Amniotic epithelial cell (primary cell): ENCODE measurements at regions not wholly inside any gene's neighbourhood (a gene's known extent, or its start where the extent isn't known, plus 50 kb on each side); places are given as distances from the start of the nearest gene placed in this dataset.
"Not testable (repeated sequence)": the region's sequence is repeated elsewhere in the genome, so short reads cannot be mapped to it uniquely, and the experiment has no call there.

Source experiments
- DNase-seq: peaks from one replicate; pipeline ENCODE4 v3.0.0-alpha.2; 2010; ENCODE audit warnings: low read depth

DNA sequence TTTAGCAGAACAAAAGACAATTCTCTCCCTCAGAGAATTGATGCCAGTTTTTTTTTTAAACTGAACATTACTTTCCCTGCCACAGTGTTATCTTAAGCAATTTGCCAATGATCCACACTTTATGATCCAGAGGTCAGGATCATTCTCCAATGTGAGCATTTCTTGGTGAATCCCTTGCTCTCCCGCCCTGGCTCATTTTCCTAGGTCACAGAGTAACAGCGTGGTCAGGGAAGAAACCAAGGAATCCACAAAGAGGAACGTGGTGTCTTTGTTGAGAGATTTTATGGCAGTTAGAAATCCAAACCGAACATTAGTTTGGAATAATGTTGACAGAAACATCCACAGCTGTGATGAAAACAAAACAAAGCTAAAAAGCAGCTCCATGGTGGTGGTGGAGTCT, 250.3 kb downstream of the TTC32 start:
- no peak for DNase-seq

DNA sequence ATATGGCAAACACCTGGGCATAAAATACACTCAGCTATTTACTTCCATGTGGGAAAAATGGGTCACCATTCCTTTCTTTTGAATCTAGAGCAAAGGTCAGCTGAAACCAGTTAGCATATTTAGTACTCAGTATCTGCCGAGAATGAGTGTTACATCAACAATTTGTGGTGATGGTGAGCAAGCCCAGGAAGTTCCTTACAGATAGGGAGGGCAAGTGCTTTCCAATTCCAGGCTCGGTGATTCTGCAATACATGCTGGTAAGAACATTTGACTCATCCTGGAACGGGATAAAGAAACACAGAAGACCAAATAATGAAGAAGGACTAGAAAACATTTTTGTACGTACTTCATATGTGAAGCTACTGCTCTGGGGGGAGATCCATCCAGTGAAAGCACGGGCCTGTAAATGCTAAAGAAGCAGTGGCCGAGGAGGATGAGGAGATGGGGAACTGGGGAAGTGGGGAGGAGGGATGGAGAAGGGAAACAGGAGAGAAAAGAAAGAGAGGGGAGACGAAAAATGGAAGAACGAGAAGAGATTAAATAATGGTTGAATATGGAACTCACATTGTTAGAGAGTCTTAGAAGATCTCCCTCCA, 251.9 kb downstream of the TTC32 start:
- DNase-seq = peak; percentile 100

DNA sequence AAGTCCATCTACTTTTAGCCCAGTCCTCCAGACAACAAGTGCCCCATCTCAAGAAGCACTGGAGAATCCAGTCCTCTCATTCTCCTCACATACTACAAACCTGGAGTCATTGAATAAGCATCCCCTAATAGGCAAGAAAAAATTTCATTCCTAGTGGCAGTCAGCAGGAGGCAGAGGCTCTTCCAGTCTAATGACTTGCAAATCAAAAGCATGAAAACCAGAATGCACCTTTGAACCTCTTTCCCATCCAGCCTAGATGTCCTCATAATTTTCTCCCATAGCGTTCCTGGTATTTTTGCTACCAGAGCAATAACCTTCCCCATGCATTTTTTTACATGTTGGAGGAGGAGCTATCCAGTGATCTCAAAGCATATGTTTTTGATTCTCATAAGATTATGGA, 252.6 kb downstream of the TTC32 start:
- peak; percentile 39 for DNase-seq

DNA sequence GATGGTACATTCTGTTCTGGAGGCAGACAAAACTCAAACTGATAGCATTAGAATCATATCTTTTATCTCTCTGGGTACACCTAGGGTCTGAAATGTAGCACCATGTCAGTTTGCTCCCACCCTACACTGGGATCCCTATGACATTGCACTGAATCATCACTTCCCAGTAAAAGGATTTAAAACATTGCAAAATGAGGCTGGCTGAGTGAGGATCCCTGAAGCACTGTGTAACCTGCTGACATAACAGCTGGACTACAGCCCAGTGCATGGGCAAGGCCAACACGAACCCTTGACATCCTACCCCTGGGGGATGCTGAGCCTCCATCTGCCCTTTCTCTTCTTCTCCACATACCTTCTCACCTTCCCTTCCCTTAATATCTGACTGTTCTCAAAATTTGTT, 253.2 kb downstream of the TTC32 start:
- peak; percentile 92 for DNase-seq

DNA sequence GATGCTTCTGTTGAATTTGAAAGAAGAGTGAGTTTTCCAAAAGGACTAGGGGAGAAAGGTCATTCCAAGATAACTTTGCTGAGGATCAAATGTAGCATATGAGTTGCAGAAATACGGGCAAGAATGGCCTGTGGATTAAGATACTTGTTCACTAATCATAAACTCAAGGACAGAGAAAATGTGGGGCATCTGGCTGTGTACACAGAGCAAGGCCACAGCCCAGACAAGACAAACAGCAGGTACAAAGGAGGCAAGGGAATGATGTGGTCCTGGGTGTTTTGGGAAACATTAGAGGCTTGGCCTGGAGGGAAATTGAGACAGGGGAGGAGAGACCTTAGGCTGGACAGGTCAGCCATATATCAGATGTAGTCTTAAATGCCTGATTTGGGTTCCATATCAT, 254.8 kb downstream of the TTC32 start:
- no peak for DNase-seq

DNA sequence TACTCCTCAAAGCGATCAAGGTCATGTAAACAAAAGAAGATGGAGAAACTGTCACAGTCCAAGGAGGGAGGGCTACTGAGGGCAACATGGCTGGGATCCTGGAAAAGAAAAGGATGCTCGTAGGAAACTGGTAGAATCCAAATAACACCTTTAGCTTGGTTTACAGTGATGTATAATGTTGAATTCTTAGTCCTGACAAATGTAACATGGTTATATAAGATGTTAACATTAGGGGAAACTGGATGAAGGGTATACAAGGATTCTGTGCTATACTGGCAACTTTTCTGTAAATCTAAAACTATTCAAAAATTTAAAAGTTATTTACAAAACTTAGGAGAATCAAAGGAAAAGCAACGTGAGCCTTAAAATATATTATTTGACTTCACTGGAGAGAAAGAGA, 257.0 kb downstream of the TTC32 start:
- no peak for DNase-seq

DNA sequence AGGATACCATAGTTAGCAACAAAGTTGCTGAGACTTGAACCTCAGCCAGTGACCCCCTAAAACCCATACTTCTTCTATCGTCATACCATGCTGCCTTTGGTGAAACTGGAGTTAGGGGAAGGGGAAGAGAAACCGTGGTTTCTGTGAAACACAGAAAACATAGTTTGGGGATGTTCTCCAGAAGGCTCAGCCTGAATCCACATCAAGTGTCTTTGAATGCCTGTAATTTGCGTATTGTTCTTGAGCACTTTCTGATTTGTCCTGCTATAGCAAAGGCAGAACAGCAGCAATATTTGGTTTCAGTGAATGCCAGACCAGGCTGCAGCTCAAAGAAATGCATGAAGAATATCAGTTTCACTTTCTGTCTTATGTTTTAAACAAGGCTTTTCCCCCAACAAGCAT, 258.7 kb downstream of the TTC32 start:
- DNase-seq = no peak

DNA sequence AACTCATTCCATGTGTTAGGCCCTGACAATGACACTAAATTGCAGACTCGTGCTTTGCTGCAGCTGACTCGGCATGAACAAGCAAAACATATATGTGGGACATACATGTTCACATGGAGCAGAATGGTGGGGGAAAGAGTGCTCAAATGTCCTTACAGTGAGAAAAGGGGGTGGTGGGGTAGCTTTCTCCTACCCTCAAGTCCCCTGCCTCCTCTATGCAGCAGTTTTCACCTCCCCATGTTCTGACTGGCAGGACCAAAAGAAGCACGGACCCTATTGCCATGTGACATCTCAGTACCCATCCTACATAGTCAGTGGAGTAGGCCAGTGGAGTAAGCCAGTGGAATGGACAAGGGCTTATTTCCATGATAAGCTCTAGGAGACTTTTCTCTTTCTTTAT, 259.3 kb downstream of the TTC32 start:
- no peak for DNase-seq

DNA sequence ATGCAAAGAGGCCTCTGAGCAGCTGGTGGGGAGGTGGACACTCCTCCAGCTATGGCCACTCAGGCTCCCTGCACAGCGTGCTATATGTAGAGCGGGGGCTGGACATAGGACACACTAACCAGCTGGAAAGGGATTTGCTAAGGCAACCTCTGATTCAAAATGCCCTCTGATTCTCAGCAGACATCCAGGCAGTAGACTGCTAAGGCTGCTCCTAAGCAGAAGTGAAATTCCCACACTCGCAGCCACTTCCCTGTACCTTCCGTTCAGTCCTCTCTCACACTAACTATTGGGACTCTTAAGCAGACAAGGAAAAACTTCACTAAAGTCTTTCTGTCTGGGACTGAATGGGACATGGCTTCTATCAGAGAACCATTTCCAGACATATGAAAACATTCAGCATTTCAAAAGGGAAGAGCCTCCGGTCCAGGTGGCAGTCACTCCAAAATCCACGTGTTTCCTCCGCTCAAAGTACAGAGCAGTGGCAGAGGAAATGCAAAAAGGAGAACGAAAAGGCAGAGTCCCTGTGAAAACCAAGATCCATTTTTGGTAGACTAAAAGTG, 265.8 kb downstream of the TTC32 start:
- no peak for DNase-seq

DNA sequence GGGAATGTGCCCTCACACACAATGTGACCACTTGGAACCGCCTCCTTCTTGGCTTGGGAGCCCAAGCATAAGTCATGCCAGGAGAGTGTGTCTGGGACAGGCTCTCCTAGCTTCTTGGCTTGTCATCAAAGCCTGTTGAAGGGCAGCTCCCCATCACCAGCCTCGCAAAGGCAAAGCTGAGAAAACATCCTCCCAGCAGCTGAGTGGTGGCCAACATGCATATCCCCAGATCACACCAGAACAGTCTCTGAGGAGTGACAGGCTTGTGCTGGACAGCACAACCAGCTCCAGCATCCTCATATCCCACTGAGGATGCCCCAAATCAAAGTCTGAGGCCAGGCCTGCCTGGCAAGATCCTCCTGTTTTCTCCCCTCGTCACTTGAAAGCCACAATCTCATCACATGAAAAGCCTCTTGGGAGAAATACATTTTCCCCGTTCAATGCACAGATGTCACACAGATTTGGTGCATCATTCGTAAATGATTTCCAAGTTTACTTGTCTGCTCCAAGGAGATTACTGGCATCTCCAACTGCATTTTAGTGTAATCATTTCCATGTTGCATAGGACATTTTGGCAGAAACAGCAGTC, 269.3 kb downstream of the TTC32 start:
- peak; percentile 20 for DNase-seq

DNA sequence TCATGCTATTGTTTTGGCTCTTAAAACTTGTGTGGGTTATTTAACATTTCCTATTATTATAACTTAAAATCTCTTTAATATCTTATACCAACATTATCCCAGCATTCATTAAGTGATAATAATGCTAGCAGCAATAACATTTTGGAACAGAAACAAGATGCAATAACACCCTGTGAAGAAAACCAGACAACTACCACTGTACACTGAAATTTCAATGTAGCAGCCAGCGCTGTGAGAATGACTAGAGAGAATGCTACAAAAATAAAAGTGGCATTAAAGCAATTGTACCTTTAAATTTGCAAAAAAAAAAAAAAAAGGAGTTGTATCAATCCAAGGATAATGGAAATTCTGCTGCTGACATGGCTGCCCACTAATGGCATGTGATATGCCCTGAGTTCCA, 269.9 kb downstream of the TTC32 start:
- DNase-seq = no peak

DNA sequence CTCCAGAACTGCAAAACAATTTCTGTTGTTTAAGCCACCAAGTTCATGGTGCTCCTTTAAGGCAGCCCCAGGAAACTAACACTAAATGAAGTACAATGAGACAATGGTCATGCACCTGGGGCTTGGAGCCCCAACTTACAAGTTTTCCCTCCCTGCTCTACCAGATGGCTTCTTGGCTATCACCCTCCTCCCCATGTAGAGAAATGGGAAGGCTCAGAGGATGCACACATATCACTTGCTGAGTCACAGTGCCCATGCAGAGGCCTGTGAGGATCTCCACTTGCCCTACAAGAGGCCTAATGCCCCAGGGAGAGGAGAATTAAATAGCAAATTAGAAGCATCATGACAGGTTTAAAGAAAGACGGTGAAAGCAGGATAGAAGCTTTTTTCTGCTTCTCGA, 270.9 kb downstream of the TTC32 start:
- DNase-seq = no peak

DNA sequence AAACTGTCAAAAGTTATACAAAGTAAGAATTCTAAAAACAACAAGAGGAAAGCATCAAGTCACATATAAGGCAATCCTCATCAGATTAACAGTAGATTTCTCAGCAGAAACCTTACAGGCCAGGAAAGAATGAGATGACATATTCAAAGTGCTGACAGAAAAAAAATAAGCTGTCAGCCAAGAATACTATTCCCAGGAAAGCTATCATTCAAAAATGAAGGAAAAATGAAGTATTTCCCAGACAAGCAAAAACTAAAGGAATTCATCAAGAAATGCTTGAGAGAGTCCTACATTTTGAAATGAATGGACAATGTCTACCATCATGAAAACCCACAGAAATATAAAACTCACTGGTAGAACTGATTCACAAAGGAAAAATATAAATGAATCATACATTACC, 268.9 kb upstream of the OSR1 start:
- DNase-seq = no peak

DNA sequence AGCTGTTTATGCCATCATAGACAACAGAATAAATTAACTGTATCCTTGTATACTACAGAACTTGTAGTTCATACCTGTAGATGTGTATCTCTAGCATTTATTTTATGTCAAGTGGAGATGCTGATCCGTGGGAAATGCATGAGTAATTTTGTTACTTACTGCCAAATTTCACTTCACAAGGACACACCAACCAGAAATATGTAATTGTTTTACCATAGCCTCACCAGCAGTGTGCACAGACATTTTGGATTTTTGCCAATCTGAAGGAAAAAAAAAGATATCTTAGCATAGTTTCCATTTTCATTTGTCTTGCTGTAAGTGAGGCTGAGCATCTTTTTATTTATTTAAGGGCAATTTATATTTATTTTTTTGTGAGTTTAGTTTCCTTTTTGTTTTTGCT, 265.1 kb upstream of the OSR1 start:
- peak; percentile 59 for DNase-seq

DNA sequence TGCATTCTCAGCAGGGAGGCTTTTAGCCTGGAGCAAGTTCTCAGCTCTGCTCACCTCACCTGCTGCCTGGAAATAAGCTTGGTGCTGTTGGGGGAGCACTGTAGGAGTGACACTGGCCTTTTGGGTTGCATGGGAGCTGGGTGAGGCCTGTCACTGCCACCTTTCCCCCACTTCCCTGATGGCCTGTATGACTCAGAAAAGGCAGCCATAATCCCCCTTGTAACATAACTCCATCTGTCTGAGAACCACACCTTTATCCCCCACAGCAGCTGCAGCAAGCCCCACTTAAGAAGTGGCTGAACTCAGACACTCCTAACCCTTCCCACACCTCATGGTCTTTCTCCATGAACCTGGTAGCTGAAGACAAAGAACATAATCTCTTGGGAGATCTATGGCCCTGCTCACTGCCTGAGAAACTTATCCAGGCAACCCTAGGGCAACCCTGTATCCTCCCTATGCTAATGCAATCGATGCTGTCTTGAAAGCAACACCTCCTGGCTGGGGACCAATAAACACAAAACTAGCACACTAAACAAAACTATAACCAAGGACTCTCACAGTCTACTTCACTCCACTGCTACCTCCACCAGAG, 258.9 kb upstream of the OSR1 start:
- DNase-seq = no peak

DNA sequence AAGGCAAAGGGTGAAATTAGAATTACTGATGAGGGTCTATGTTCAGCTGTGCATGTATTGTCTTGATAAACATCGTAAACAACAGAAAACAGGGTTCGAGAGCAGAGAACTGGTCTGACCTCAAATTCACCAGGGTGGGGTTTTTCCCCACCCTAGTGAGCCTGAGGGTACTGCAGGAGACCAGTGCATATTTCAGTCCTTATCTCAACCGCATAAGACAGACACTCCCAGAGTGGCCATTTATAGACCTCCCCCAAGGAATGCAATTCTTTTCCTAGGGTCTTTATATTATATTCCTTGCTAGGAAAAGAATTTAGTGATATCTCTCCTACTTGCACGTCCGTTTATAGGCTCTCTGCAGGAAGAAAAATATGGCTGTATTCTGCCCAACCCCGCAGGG, 257.0 kb upstream of the OSR1 start:
- DNase-seq = not testable (repeated sequence)

DNA sequence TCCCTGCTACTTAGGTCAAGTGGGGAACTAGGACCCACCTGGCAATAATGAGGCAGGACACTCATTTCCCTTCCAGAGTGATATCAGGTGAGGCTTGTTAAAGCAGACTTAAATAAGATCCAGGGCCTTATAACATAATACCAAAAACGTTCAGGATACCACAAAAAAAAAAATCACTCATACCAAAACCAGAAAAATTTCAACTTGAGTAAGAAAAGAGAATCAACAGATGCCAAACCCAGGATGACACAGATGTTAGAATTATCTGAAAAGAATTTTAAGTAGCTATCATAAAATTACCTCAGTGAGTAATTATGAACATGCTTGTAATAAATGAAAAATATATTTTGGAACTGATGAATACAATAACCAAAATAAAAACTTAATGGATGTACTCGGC, 255.6 kb upstream of the OSR1 start:
- DNase-seq = peak; percentile 65

DNA sequence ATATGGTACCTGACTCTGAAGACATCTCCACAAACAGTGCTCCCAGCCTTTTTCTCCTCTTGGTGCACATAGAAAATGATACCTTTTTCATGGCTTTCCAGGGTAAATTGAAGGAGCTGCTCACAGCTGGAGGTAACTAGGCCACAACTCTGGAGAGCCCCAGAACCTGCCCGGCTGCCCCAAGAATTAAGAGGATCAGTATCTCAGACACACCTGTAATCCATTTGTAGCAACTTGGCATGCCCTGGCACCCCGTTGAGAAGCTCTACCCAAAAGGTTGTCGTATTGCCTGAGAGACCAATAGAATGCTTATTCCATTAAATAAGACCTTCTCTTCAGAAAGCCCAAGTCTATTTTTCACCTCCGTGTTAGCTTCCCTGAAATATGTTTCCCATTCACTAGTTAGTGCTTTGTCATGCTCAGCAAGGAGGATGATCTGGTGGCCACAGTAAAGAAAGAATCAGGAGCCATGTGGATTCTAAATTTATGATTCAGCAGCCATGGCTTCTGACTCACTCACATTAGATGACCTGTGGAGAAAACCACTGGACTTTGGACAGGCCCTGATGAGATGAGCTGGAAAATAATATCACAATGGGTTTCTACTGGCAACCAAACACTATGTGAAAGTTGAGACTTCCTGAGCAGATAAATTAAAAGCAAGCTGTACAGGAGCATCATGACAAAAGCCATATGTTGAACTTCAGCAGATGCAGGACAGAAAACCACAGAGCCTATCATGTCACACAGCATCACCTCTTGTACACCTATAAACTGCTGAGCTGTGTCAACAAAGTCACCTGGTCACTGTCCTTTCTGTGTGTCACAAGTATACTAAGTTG, 253.3 kb upstream of the OSR1 start:
- DNase-seq = peak; percentile 97

DNA sequence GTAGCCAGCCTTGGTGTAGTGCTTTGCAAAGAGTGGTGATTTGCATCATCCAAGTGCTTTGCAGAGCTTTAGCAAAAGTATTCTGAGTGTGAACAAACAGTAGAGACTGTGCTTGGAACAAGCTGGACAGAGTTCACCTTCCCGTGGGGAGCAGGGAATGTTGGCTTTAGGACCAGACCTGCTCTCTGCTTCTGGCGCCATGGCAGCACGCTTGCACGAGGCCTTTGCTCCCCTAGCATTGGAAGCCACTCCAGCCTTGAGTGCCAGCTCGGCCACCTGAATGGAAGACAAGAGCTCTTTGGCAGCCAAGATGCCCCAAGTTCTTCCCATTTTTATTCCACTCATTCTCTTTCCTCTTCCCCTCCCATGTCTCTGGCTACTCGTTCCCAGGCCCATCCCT, 250.8 kb upstream of the OSR1 start:
- DNase-seq = no peak

DNA sequence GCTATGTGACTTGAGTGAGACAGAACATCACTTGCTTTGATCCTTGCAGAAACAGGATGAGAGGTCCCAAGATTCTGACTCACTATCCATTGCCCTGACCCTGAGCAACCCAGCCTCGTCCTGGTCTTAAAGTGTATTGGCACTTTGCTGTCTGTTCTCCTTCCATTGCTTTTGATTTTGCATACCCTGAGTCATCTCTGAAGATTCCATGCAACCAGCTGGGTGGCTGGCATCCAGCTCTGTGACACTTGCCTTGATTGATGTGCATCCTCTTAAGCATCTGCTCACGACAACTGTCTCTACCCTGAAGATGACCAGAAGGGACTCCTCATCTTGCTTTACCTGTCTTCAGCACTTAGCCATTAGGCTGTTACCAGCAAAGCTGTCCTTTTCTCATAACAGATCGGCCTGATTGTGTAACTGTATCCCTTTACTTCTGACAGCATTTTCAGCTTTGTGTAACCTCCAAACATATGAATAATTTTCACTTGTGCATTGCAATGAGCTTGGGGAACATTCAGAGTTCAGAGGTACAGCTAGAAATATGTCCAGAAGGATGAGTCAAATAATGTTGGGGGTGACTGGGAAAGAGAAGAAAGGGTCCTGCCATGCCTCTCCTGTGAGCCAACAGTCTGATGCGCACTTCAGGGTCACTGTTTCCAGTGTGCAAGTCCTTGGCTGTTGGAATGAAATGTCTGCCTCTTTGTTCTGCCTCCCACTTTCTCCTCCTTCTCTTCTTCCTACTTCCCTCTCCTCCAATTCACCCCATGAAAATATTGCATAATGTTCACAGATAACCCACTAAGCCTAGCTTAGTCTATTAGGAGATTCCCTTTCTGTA, 249.7 kb upstream of the OSR1 start:
- peak; percentile 86 for DNase-seq

DNA sequence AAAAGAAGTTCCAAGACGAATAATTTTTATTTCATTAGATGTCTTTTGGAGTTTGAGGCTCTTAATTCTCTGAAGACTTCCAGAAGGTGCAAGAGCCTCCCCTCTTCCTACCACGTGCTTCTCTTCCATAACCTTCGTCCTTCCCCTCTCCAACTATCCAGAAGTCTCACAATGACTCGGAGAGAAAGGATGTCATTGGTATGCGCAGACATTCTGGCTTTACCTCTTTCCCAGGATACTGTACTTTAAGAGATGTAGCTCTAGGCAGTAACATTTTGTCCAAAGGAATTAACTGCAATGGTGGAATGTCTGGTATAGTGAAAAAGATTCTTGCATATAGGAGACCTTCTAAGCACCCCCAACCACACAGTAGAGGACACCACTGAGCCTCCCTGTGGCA, 249.0 kb upstream of the OSR1 start:
- DNase-seq = peak; percentile 42

DNA sequence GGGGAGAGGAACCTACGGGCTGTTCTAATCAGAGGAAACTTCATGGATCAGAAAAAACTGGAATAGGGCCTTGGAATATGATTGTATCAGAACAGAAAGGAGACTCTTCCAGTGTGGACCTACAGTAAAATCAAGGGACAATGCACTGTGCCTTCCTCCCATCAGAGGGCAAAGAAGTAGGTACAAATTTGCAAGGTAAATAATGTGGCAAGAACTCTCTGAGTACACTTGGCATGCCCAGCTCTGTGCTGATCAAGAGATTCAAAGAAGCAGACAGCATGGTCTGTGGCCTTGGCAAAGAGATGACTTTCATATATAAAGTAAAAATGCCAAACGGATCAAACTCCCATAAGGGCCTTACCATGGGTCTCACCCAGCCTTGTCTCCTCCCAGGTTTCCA, 242.6 kb upstream of the OSR1 start:
- DNase-seq = no peak
